Stimulated activated naive CD4-positive, alpha-beta T cell treated with Interleukin-2 at 50 U/mL for 16 hours (primary cell): ENCODE measurements at regions not wholly inside any gene's neighbourhood (a gene's known extent, or its start where the extent isn't known, plus 50 kb on each side); places are given as distances from the start of the nearest gene placed in this dataset.
"Not testable (repeated sequence)": the region's sequence is repeated elsewhere in the genome, so short reads cannot be mapped to it uniquely, and the experiment has no call there.

Experiments used
- DNase-seq: peaks from one replicate; lab custom pipeline; 2025; lab: John Stamatoyannopoulos, UW

- DNase-seq = no peak
These were observed 556.5 kb downstream of the GABRG2 start for GRCh38 chr5:162624110-162624509.

- DNase-seq = no peak
These were observed 569.9 kb downstream of the GABRG2 start for GRCh38 chr5:162637481-162637880.

DNA sequence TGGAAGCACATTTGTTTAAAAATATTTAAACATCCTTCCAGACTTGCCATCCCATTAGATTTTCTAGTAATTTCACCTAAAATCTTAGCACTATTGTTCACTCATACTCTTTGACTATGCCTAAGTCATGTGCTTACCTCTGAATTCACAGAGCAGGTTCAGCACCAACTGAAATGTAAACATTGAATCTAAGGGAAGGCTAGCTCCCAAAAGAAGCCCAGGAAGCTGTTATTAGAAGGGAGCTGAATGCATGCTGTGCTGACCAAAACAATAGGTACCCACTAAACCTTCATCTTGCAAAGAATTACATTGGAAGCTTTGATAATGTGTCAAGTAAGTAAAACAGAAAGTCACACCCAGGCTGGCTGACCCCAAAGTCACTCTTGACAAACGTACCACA is 571.3 kb downstream of the GABRG2 start:
- DNase-seq = no peak

GRCh38 chr5:162641142-162641813 is 573.7 kb downstream of the GABRG2 start:
- DNase-seq = no peak

- no peak for DNase-seq
These were observed 587.3 kb downstream of the GABRG2 start for GRCh38 chr5:162654661-162655405.

GRCh38 chr5:162657076-162657475 is 589.5 kb downstream of the GABRG2 start:
- no peak for DNase-seq

DNA sequence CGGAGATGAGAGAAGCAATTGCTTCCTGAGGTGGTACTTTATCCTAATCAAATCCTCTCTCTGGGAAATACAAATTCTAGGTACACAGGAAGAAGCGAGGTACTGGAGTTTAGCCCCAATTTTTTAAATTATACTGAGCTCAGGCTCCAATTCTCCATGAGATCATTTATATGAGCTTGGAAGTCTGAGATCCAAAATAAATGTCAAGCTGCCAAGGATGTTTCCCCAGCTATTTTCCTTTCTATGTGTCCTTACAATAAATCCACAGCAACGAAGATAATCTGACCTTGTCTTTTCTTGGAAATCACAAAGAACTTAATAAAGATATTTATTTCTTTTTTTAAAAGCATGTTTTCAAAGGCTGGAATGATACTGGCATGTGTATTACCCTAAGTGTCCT is 597.3 kb downstream of the GABRG2 start:
- DNase-seq = no peak

- no peak for DNase-seq
These were observed 601.4 kb downstream of the GABRG2 start for GRCh38 chr5:162668926-162669325.

- DNase-seq = no peak
These were observed 604.5 kb downstream of the GABRG2 start for GRCh38 chr5:162672061-162672460.

DNA sequence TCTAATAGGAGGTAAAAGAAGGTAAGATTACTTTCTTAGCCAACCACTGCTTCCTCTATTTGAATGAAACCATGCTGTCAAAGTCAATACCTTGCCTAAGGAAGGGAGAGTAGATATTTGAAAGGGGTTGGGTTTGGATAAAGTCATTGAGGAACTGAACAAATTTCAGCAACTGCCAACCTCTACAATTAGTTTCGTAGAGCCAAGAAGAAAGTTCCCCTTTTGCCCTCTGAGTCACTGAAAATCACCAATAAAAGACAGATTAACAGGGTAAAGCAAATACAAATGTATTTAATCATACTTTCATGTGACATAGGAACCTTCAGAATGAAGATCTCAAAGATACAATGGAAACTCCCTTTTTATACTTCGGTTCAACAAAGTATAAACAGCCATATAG is 615.7 kb downstream of the GABRG2 start:
- DNase-seq = no peak

DNA sequence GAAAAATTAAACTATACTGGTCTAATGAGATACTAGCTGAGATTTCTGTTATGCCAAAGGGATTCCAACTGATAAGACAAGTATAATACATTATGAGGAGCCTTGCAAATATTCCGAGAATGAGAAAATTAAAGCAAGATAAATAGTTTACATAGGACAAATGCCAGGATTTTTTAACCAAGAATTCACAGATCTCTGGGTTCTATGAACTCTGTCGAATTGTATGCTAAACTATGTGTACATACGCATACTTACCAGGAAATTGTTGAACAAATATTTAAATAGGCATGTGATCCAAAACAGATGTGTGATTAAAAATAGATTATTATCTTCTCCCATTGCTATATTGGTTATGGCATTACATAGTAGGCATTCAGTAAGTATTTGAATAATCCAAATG is 616.6 kb downstream of the GABRG2 start:
- DNase-seq = no peak

- no peak for DNase-seq
These were observed 617.7 kb downstream of the GABRG2 start for GRCh38 chr5:162685302-162685701.

DNA sequence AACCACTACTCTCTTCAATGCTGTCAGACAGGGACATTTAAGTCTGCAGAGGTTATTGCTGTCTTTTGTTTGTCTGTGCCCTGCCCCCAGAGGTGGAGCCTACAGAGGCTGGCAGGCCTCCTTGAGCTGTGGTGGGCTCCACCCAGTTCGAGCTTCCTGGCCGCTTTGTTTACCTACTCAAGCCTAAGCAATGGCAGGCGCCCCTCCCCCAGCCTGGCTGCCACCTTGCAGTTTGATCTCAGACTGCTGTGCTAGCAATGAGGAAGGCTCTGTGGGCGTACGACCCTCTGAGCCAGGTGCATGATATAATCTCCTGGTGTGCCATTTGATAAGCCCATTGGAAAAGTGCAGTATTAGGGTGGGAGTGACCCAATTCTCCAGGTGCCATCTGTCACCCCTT is 628.7 kb downstream of the GABRG2 start:
- DNase-seq = not testable (repeated sequence)

DNA sequence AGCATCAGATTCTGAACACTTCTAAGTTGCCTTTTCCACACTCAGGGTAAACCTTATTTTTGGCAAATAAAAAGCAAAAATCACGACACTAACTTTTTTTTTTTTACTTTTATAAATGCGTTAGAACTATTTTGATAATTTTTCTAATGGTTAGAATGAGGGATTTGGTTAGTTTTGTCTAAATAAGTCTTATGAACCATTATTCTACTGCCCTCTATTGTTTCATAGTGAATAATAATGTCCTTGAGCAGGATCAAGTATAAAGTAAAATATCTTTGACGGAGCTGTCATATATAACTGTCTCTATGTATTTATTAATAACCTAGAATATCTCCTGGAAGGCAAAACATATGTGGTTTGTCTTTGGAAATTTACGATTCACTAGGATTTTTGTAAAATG is 631.8 kb downstream of the GABRG2 start:
- no peak for DNase-seq

DNA sequence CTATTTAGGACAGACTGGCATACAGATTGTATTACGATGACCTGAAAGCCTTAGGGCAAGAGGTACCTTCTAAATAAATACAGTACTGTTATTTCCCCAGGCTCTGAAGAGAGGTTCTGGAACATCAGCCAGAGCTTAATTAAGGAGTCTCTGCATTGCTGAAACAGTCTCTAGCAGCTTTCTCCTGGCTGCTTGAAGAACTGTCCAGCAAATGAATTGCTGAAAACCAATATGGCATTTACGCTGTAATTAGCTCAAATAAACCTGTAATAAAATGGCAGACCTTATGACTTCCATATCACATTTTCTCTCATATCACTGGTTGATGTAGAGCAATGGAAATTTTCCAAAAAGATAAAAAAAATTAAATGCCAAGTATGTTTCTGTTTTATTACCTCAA is 636.3 kb downstream of the GABRG2 start:
- no peak for DNase-seq

DNA sequence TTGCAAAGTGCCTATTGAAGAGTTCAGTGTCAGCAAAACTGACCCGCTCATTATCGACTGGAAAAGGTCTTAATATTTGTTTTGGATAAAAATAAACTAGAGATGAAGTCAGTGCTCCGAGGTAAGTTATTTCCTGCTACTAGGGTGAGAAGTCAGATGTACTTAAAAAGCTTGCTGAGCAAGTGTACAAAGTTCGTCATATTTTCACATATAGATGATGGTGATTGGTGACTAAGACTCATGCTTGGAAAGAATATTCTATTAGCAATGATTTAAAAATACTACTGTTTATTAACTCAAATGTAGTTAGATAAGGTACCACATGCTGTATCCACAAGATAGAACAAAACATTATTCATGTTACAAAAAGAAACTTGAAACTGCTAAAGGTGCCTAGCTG is 643.7 kb downstream of the GABRG2 start:
- no peak for DNase-seq

- no peak for DNase-seq
These were observed 652.1 kb downstream of the GABRG2 start for GRCh38 chr5:162719720-162720119.

DNA sequence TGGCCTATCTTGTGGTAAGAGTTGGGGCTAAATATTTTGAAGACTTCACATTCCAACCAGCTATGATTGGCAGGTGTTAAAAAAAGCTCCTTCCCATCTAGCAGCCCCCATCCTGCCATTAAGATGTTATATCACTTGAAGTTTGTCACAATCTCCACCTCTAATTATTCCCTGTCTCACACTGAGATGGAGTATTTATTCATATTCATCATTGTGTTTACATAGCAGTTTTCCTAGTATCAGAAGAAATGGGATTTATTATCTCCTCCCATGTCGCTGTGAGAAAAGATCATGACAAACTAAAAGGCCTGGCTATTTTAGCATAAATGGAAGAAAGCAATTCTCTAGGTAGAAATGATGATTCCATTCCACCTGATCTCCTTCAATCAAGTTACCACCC is 653.6 kb downstream of the GABRG2 start:
- no peak for DNase-seq

- DNase-seq = no peak
These were observed 684.8 kb upstream of the CCNG1 start for GRCh38 chr5:162752612-162753011.

GRCh38 chr5:162762119-162762518 is 675.3 kb upstream of the CCNG1 start:
- no peak for DNase-seq

DNA sequence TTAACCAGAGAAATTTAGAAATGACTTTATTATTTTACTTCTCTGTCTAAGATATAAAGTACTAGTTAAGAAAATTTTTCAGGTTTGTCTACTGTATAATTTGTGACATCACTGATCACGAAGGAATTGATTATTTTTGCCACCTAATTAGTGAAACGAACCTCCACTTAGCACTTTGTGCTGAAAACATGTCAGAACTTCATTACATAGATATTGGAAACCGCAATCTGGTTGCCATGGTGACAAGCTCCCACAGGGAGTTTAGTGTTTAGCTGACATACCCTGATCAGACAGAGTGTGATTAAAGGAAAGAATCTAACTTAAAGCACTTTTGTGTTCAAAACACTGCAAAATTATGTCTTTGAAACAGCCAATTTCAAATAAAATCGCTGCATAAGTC is 668.4 kb upstream of the CCNG1 start:
- no peak for DNase-seq

- DNase-seq = no peak
These were observed 651.7 kb upstream of the CCNG1 start for GRCh38 chr5:162785673-162786072.

DNA sequence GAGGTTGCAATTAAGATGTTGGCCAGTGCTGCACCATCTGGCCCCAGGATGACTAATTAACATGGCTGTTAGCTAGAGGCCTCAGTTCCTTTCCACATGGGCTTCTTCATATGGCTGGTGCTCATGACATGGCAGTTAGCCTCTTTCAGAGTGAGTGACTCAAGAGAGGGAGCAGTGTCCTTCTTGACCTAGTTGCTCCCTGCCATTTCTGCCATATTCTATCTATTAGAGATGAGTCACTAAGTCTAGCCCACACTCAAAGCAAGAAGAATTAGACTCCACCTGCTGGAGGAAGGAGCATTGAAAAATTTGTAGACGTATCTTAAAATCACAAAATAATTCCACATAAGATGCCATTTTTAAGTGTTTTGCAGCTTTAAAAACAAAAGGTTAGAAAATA is 651.2 kb upstream of the CCNG1 start:
- no peak for DNase-seq

GRCh38 chr5:162796507-162796906 is 640.9 kb upstream of the CCNG1 start:
- no peak for DNase-seq
